BJ (cell line): ENCODE measurements at regions not wholly inside any gene's neighbourhood (a gene's known extent, or its start where the extent isn't known, plus 50 kb on each side); places are given as distances from the start of the nearest gene placed in this dataset.

Experiments
- CTCF ChIA-PET: fragments of 350-600 bp; formaldehyde crosslinking; extraction: SDS; loops from one replicate; lab custom pipeline; 2021; ENCODE audit warnings: antibody characterized with exemption, inconsistent platforms; lab: Yijun Ruan, JAX
- POLR2A ChIA-PET: fragments of 300-600 bp; sonication (Branson Sonifier 250); formaldehyde crosslinking; extraction: SDS; loops from one replicate; lab custom pipeline; 2021; ENCODE audit warnings: antibody characterized with exemption; lab: Charles Lee
- DNase-seq: peaks from one replicate; pipeline ENCODE4 v3.0.0-alpha.2; 2011; ENCODE audit warnings: low read depth
- H3K27me3 ChIP-seq: 2 replicates; pipeline ENCODE4 v1.6.0; 2011; ENCODE audit warnings: low read length; ENCODE audit not compliant: control insufficient read depth, insufficient read depth
- H3K36me3 ChIP-seq: 2 replicates; pipeline ENCODE4 v1.5.1; 2011; ENCODE audit warnings: low read length; ENCODE audit not compliant: control insufficient read depth, insufficient read depth
- H3K4me3 ChIP-seq: 2 replicates; pipeline ENCODE4 v1.5.1; 2011; ENCODE audit warnings: low read depth, mild to moderate bottlenecking, control low read depth, low read length
- CTCF ChIP-seq: IDR thresholded peaks from 2 replicates; pipeline ENCODE4 v1.5.1; 2011; ENCODE audit warnings: low read depth, mild to moderate bottlenecking, control low read depth, inconsistent platforms, low read length, moderate library complexity; ENCODE audit not compliant: insufficient read depth

GRCh38 chr11:69572861-69573260 is 68.1 kb upstream of the CCND1 start:
- no peak for DNase-seq
- ChIA-PET CTCF (interaction anchor here (1.4 kb wide), 1 partner anchor 11 kb away, joined by 4 read pairs; no protein-coding TSS in a partner anchor), POLR2A (no interaction called here)
- H3K27me3 ChIP-seq = no peaks in the 10 kb centered on the region
- no peak overlapping the region for H3K4me3 ChIP-seq
- no peaks in the 10 kb centered on the region for H3K36me3 ChIP-seq
- TF ChIP-seq CTCF = no peak

GRCh38 chr11:69573761-69574607 is 67.0 kb upstream of the CCND1 start:
- POLR2A ChIA-PET = no interaction called here
- no peak for TF ChIP-seq CTCF
- CTCF ChIA-PET = interaction anchor here (0.6 to 1.3 kb wide), 3 partner anchors 14 to 433 kb away, joined by 3 read pairs; no protein-coding TSS in a partner anchor
- no peaks in the 10 kb centered on the region for H3K36me3 ChIP-seq
- DNase-seq = no peak
- H3K4me3 ChIP-seq = no peak overlapping the region
- no peaks in the 10 kb centered on the region for H3K27me3 ChIP-seq

GRCh38 chr11:69574608-69575255 is 66.2 kb upstream of the CCND1 start:
- H3K27me3 ChIP-seq = no peaks in the 10 kb centered on the region
- ChIA-PET CTCF (interaction anchor here (1.3 kb wide), 1 partner anchor 13 kb away, joined by 3 read pairs; no protein-coding TSS in a partner anchor), POLR2A (no interaction called here)
- no peaks in the 10 kb centered on the region for H3K36me3 ChIP-seq
- H3K4me3 ChIP-seq = no peak overlapping the region
- DNase-seq = no peak
- no peak for TF ChIP-seq CTCF

GRCh38 chr11:69575296-69576068 is 65.5 kb upstream of the CCND1 start:
- H3K4me3 ChIP-seq = no peak overlapping the region
- no peaks in the 10 kb centered on the region for H3K36me3 ChIP-seq
- ChIA-PET CTCF (interaction anchor here (2.0 kb wide), 1 partner anchor 13 kb away, joined by 8 read pairs; no protein-coding TSS in a partner anchor), POLR2A (no interaction called here)
- TF ChIP-seq CTCF = no peak
- no peaks in the 10 kb centered on the region for H3K27me3 ChIP-seq
- DNase-seq = no peak
